Stimulated activated CD4-positive, alpha-beta T cell treated with anti-CD3 and anti-CD28 coated beads, TNF-alpha, amount 100 ng/mL, for 4 hours (primary cell): ENCODE measurements at regions not wholly inside any gene's neighbourhood (a gene's known extent, or its start where the extent isn't known, plus 50 kb on each side); places are given as distances from the start of the nearest gene placed in this dataset.

Experiments
- DNase-seq, 3 experiments: peaks; one replicate each; pipeline ENCODE4 v3.0.0-alpha.2; 2020; ENCODE audit warnings: low read depth in 3 of 3

DNA sequence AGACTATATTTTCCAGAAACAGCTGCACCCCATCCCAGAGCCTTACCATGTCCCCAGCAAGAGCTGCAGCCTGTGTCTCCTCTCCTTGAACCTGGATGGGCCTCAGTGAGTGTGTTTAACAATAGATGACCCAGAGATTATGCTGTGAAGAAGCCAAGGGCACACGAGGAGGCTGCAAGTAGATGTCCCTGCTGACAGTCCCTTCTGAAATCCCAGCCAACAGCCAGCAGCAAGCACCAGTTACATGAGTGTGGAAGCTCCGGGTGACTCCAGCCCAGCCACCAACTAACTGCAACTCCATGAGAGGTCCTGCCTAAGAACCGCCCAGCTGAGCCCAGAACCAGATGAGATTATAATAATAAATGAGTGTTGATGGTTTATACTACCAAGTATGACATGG lies 191.7 kb downstream of the BCL11B start:
- DNase-seq: no peak

DNA sequence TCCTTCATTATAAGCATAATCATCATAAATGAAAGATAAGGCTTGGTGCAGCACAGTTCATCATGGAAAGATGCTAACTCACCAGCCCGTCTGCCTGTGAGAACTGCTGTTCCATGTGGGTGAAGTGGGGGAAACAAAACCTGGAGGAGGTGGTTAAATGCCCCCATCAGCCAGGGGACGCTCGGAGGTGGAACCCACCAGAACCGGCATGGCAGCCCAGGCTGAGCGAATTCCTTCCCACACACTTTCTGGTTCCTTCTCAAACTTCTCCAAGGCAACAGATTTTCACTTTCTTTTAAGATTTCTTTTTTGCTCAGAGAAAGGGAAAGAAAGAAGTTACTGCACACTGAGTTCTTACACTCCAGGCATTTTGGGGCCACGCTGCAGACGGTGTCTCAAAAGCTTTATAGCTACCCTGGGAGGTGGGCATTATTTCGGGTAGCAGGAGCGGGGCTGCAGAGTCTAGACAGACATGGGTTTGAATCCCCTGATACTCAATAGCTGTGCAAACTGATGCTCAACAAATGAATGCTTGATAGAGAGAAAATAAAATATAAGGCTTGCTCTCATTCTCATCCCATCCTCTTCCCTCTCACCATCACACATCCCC lies 190.7 kb downstream of the BCL11B start:
- DNase-seq: no peak

DNA sequence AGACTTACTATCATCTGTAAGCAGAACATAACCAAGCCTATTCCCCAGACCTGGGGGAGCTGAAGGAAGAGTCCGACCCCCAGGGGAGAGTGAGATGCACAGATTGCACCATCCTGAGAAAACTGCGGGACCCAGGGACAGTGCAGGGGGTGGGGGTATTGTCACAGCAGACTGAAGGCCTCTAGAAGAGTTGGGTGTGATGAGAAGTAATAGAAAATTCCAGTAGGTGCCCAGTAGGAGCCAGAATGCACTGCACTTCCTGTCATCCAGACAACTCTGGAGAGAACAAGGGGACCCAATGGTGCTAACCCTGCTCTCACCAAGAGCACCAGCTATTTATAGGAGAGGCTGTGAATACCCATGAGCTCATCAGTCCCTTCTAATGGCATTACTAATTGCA lies 190.1 kb downstream of the BCL11B start:
- DNase-seq: no peak

DNA sequence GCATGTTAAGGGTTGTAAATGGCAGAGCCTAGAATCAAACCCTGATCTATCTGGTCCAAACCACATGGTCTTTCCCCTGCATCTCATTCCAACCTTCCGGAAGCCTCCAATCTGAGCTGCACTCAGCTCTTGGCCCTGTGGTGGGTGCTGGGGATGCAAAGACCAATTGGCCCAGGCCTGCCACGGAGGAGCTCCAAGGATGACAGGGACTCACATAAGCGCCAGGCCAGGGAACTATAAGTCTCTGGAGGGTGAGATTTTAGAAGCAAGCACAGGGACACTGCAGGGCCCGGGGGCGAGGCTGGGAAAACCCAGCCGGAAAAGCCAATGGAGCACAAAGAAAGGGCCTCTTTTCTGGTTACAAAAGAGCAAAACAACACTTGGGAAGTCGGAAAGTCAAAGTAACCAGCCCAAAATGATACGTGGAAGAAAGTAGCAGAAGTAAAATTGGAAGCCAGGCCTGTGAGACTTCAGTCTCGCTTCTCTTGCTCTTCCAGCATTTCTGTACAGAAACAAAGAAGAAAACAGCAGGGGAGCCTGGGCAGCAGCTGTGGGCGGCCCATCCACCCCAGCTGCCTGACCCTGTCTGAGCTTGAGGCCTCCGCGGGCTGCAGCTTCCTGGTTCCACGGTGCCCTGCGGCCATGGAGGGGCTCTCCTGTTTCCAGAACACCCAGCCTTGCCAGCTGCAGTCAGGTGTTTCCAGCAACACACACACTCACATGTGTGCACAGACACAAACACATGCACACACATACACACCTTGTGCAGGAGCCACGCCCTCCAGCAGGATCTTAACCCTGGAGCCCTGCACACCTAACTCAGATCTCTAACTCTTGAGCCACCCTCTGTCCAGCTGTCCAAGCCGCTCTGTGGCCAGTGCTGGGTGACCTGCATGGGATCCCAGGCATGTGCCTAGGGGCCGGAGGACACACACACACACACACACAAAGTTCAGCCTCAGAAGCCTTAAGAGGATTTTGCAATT lies 178.2 kb downstream of the BCL11B start:
- no peak for DNase-seq

DNA sequence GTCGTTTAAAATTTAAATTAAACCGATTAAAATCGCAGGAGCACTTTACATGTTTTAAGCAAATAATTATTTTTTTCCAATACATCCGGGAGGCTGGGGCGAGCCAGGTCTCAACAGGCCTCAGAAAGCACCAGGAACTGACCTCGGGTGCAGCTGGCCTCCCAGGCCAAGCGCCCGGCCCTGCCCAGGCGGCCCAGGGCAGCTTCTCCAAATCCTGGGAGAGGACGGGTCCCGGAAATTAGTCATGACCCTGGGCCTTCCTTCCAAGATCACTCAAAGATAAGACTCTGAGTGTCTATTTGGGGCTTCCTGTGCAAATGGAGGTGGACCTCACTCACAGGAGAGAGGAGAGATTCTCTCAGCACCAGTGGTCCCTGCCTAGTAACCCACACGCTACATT lies 177.1 kb downstream of the BCL11B start:
- no peak for DNase-seq

DNA sequence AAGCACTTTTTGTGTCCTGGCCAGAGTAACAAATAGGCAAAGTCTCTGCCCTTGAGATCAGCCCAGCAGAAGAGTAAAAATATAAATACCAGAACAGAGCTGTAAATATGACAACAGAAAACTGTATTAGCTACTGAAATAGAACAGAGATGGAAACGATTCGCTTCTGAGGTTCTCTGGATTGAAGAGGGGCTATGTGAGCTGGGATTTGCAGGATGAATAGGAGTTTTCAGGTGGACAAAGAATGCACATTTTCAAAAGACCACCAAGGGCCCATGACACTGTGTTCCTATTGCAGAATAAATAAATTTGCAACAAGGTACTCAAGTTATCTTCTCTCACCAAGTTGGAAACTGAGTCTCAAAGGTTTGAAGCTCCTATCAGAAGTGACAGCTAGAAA lies 176.6 kb downstream of the BCL11B start:
- DNase-seq: no peak

DNA sequence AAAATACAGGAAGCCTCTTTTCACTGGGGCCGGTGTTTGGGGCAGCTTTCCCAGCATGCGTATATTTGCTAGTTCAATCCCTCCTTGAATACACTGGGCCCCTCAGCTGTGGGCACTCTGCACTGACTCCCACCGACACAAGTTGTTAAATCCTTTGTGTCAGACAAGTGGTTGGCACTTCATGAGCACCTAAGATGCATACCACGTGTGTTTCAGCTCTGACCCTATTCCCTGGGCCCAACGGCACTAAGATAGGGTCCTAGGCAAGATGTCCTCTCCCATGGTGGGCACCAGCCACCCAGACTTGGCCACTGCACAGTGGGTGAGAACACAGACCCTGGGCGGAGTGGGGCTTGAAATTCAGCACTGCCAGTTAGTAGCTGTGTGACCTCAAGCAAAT lies 173.8 kb downstream of the BCL11B start:
- no peak for DNase-seq

DNA sequence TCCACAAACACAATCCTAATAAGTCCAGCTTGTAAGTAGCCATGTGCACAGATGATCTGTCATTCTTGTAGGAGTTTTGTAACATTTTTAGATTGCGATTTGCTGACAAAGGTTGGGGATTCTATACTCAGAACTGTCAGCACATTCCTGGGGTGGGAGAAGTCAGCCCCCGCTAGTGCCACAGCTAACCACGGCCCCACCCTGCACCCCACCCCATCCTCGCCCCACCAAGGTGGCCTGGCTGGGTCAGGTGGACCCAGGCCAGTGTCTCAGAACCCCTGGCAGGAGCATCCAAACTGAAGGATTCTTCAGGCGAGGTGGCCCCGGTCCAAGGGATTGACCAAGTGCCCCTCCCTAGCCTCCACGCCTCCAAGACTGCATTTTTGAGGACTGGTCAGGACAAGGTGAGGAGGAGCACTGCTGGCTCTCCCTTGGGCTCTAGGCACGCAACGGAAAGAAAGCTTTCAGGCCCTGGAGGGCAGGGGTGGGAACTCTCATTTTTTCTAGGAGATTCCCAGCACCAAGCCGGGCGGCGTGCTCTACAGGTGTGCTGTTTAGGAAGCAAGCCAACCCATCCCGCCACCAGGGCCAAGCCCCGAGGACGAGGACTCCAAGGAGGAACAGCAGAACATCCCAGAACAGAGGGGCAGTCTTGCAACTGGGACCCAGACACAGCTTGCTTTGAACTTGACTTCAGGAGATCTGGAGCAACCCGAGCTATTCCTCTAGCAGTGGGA lies 172.8 kb downstream of the BCL11B start:
- DNase-seq: no peak

DNA sequence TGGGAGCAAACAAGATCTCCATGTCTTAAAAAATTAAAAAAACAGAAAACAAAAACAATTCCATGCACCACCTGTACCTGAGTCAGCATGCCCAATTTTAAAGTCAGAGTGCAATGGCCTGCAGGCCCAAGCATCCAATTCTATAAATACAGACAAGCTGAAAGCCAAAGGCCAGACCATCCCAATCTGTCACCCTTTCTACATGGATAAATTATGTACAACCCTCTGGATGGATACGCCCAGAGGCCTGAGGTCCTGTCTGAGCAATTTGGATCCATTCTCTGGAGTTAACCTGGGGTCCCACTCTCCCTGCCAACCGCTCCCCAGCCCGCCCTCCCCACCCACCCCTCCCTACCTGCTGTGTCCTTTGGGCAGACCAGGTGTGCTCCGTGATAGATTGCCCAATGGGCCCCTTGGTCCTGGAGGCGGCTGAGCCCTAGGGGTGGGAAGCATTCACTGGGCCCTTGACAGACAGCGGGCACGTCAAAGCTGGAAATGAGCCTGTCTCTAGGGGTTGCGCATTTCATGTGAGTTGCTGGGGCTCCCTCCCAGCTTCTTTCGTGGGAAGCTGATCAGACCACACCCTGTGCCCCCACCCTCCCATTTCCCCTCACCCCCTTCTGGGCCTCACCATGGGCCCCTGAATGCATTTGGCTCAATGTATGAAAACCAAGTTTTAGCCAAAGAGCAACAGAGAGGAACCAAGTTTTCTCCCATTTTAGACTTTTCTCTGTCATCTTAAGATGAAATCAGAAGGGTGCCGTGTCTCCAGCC lies 171.3 kb downstream of the BCL11B start:
- no peak for DNase-seq

DNA sequence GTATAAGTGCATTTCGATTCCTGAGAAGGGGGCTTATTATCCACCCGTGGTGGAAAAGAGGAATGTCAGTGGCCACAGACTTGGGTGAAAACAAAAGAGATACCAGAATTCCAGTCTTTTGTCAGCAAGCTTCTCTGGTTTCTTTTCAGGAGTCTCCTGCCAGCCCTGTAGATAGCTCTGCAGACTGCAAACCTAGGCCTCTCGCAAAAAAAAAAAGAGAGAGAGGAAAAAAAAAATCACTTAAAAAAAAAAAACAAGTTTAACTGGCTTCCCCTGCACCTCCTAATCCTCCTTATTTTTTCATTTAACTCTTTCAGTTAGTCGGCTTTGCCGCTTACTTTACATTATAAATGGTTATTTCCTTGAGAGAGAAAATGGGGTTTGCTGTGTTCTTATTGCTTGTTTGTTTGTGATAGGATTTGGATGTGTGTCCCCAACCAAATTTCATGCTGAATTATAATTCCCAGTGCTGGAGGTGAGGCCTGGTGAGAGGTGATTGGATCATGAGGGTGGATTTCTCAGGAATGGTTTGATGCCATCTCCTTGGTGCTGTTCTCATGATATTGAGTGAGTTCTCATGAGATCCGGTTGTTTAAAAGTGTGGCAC lies 170.0 kb downstream of the BCL11B start:
- no peak for DNase-seq

DNA sequence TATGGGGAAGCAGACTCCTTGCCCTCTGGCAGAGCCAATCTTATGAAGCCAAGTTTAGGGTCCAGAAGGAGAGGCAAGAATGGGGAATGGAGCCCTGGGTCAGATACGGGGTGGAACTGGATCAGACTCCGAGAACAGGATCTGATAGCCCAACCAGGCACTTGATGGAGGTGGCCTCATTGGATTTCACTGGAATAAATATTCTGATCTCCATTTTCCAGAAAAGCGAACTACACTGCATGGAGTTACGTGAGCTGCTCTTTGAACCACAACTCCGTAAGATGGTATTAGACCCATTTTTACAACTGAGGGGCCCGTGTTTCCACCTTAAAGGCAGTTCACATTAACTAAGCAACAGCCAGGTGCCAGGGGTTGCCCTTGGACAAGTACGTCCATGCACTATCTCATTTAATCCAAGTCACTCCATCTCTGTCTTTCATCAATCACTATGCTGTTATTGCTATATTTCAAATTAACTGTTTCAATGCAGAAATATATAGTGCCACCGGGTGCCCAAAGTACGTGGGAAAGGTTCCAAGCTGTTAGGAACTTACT lies 155.2 kb downstream of the BCL11B start:
- DNase-seq: no peak

DNA sequence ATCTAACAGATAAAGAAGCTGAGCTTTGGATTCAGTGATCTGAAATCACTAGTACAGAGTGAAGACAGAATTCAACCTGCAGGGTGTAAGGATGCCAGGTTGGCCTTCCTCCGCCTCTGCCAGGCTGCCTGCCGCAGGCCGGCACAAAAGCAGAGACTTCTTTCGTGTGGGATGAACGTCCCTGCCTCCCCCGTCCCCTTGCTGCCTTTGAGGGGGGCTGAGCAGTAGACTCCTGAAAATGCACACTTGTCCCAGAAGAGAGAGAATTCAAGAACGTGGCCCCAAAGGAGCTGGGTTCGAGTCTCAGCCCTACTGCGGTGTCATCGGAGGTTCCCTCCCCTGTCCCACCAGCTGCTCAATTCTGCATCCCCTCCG lies 154.3 kb downstream of the BCL11B start:
- no peak for DNase-seq

DNA sequence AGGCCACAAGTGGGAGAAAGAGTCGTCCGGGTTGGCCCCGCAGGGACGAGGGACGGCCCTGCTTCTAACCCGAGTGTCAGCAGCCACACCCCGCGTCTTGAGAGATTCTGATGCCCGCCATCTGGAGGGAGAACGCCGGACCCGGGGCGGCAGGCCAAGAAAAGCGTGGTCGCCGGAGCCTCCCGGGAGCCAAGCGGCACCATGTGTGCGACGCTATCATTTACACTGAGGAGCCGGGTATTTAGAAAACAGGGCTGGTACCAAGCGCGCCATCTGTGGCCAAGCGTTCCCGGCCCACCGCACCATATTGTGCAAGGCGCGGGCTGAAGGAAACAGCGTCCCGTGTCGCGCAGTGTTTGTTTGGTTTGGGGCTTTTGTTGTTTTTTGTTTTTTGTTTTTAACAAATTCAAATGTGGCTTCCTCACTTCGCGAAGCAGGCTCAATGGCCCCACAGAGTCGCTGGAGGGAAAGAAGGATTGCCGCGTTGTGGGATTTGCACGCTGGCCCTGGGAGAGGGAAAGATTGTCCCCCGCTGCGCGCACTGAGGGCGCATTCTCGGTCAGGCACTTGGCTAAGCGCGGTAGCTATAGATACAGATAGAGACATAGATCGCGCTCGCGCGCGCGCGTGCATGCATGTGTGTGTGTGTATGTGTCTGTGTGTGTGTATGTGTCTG lies 153.8 kb downstream of the BCL11B start:
- no peak for DNase-seq

DNA sequence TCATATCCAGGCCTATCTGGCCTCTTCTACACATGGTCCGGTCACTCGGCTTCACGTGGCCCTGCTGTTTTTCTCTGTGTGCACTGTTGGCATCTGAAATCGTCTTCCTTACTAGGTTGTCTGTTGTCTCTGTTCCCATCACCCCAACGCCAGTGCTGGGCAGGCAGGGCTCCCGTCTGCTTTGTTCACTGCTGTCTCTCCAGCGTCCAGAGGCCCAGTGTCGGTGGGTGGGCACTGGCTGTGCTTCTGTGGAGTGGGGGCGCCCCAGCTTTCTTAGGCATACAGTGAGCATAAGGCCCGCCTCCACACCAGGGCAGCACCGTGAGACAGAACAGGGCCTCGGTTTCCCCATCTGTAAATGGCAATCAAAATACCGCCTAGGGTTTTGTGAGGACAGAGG lies 153.1 kb downstream of the BCL11B start:
- no peak for DNase-seq
